Stomach (tissue), 8 donors: ENCODE measurements at regions not wholly inside any gene's neighbourhood (a gene's known extent, or its start where the extent isn't known, plus 50 kb on each side); places are given as distances from the start of the nearest gene placed in this dataset.

Experiments
- DNase-seq, 2 donors: peaks; one replicate each; pipeline versions ENCODE4 v3.0.0 to v3.0.0-alpha.2; 2013 to 2019
- H3K27ac ChIP-seq, 5 donors: fragments of 200-600 bp in 4 of 5; sonication (generic) in 4 of 5; one replicate each; pipeline ENCODE4 v1.5.1; 2013 to 2019; ENCODE audit warnings: mild to moderate bottlenecking in 1 of 5, moderate library complexity in 1 of 5
- H3K27me3 ChIP-seq, 3 donors: fragments of 200-600 bp; sonication (generic); one replicate each; pipeline ENCODE4 v1.5.1; 2017 to 2019; ENCODE audit warnings: mixed run types in 1 of 3
- H3K36me3 ChIP-seq, 4 donors: fragments of 200-600 bp; sonication (generic); 1 replicate in 3 of 4; 2 replicates in 1 of 4; pipeline ENCODE4 v1.5.1; 2016 to 2019
- H3K4me1 ChIP-seq, 4 donors: fragments of 200-600 bp; sonication (generic); one replicate each; pipeline ENCODE4 v1.5.1; 2016 to 2019
- H3K4me3 ChIP-seq, 4 donors: fragments of 200-600 bp; sonication (generic) in 3 of 4; one replicate each; pipeline ENCODE4 v1.5.1; 2016 to 2019; ENCODE audit warnings: mild to moderate bottlenecking in 1 of 4
- H3K9me3 ChIP-seq, 4 donors: fragments of 200-600 bp; sonication (generic); one replicate each; pipeline ENCODE4 v1.5.1; 2016 to 2019
- EP300 ChIP-seq: sonication (generic); formaldehyde crosslinking; IDR thresholded peaks from one replicate; pipeline ENCODE4 v1.6.1; 2017; ENCODE audit warnings: antibody characterized with exemption
- POLR2A ChIP-seq, 4 donors: fragments of 450-650 bp; IDR thresholded peaks; one replicate each; pipeline ENCODE4 v1.6.1; 2016; ENCODE audit warnings: antibody characterized with exemption in 4 of 4, control low read depth in 2 of 4, mild to moderate bottlenecking in 1 of 4, moderate library complexity in 1 of 4
- POLR2AphosphoS5 ChIP-seq, 3 donors: sonication (generic); formaldehyde crosslinking; IDR thresholded peaks; one replicate each; pipeline ENCODE4 v1.6.1; 2016; ENCODE audit warnings: antibody characterized with exemption in 3 of 3
- WGBS, 5 donors: extraction: QIAGEN DNeasy Blood & Tissue Kit in 3 of 5; methylation state at CpG; one replicate each; pipeline versions ENCODE4 v1.1.5 to v1.1.7; 2013 to 2018; 5-methylcytosine and 5-hydroxymethylcytosine counted together
- intact Hi-C: fragments of 100-400 bp; cut with DNase I; formaldehyde crosslinking; loops from one replicate; pipeline ENCODE4 v1.15.1; 2023; ENCODE audit warnings: low total_unique reads
- TF ChIP-seq, protein P1 (sequence below), 7 experiments: fragments of 450-650 bp in 4 of 7; fragments of 200-600 bp in 3 of 7; sonication (generic) in 3 of 7; IDR thresholded peaks; one replicate each; pipeline ENCODE4 v1.5.1; 2016 to 2019; ENCODE audit warnings: antibody characterized with exemption in 7 of 7, control low read depth in 2 of 7, mild to moderate bottlenecking in 1 of 7
- donor health status: healthy with polysubstance abuse.
- donor health status: Bipolar disorder and iron deficiency.
- donor health status: healthy.

DNA sequence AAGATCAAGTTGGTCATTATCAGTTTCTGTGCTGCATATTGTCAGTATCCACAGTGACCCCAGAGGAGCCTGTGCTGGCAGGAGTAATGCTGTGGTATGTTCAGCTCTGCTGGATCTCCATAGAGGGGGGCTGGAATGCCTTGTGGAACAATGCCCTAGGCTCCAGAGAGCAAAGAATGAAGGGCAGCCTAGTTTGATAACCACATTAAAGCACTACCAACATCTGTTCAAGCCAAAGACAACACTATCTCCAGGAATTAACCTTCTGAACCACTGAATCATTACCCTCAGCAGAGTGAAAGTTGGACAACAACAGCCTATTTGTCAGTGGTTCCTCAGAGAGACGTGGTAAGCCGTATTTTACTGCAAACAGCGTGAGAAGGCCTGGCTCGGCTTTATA is 192.3 kb upstream of the CXorf66 start:
- WGBS, 5 donors, result 21 to 53% (median 45%) methylated on average over 4 of the region's 4 CpGs
- H3K4me3 ChIP-seq, result no peak overlapping the region
- no peaks in the 10 kb centered on the region for H3K4me1 ChIP-seq
- no peak overlapping the region for H3K27ac ChIP-seq
- peaks cover 0 to 12% (median 0%) of the 10 kb centered on the region in 4 donors for H3K9me3 ChIP-seq
- no peaks in the 10 kb centered on the region for H3K27me3 ChIP-seq
- H3K36me3 ChIP-seq, result no peaks in the 10 kb centered on the region
- peak in 1 of 2 donors; percentile 2 for DNase-seq
- TF ChIP-seq POLR2AphosphoS5 (IDR thresholded peaks at IDR 0.05), result no peak
- no peak for TF ChIP-seq POLR2A (IDR thresholded peaks at IDR 0.05)
- TF ChIP-seq, protein P1, sequence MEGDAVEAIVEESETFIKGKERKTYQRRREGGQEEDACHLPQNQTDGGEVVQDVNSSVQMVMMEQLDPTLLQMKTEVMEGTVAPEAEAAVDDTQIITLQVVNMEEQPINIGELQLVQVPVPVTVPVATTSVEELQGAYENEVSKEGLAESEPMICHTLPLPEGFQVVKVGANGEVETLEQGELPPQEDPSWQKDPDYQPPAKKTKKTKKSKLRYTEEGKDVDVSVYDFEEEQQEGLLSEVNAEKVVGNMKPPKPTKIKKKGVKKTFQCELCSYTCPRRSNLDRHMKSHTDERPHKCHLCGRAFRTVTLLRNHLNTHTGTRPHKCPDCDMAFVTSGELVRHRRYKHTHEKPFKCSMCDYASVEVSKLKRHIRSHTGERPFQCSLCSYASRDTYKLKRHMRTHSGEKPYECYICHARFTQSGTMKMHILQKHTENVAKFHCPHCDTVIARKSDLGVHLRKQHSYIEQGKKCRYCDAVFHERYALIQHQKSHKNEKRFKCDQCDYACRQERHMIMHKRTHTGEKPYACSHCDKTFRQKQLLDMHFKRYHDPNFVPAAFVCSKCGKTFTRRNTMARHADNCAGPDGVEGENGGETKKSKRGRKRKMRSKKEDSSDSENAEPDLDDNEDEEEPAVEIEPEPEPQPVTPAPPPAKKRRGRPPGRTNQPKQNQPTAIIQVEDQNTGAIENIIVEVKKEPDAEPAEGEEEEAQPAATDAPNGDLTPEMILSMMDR (IDR thresholded peaks at IDR 0.05), result no peak
- TF ChIP-seq EP300, result no peak
- intact Hi-C loops, result no loop called here

DNA sequence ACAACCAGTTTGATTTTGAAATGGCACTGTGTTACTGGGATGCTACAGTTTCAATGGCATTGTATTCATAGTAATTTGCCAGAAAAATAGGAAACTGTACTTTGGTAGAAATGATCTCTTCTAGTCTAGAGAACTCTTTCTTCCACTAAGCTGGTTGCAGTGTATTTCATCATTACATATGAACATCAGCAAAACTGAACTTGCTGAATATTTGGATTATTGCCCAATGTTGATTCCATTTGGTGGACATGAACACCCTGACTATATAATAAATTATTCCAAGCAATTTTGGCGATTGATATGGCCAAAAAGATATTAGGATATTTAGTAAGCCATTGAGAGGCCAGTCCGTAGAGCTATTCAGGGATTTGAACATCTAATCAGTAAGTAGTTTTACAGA is 191.8 kb upstream of the CXorf66 start:
- peaks cover 0 to 12% (median 0%) of the 10 kb centered on the region in 4 donors for H3K9me3 ChIP-seq
- H3K36me3 ChIP-seq, result no peaks in the 10 kb centered on the region
- H3K4me1 ChIP-seq, result no peaks in the 10 kb centered on the region
- no peak overlapping the region for H3K27ac ChIP-seq
- DNase-seq, result no peak
- TF ChIP-seq, protein P1 (IDR thresholded peaks at IDR 0.05), result no peak
- TF ChIP-seq POLR2A (IDR thresholded peaks at IDR 0.05) (no peak), EP300 (no peak), POLR2AphosphoS5 (IDR thresholded peaks at IDR 0.05) (no peak)
- intact Hi-C loops, result no loop called here
- no peaks in the 10 kb centered on the region for H3K27me3 ChIP-seq
- WGBS, 5 donors, result 31 to 62% (median 50%) methylated on average over 2 of the region's 2 CpGs
- H3K4me3 ChIP-seq, result no peak overlapping the region

GRCh38 chrX:140151316-140151715 is 186.0 kb upstream of the CXorf66 start:
- Histone ChIP-seq H3K27ac (no peak overlapping the region), H3K4me1 (no peaks in the 10 kb centered on the region), H3K27me3 (no peaks in the 10 kb centered on the region), H3K4me3 (no peak overlapping the region), H3K9me3 (peaks cover 0 to 12% (median 0%) of the 10 kb centered on the region in 4 donors), H3K36me3 (no peaks in the 10 kb centered on the region)
- no peak for DNase-seq
- intact Hi-C loops, result no loop called here
- TF ChIP-seq POLR2A (IDR thresholded peaks at IDR 0.05) (no peak), EP300 (no peak), POLR2AphosphoS5 (IDR thresholded peaks at IDR 0.05) (no peak)
- TF ChIP-seq, protein P1 (IDR thresholded peaks at IDR 0.05), result no peak
- 73 to 90% (median 81%) methylated on average over 3 to 4 of the region's 4 CpGs for WGBS, 5 donors

- intact Hi-C loops, result no loop called here
- DNase-seq, result no peak
Observed at GRCh38 chrX:140149761-140150160, 184.4 kb upstream of the CXorf66 start.

More at GRCh38 chrX:140149761-140150160, 184.4 kb upstream of the CXorf66 start:
- TF ChIP-seq, protein P1 (IDR thresholded peaks at IDR 0.05), result no peak
- TF ChIP-seq POLR2A (IDR thresholded peaks at IDR 0.05) (no peak), POLR2AphosphoS5 (IDR thresholded peaks at IDR 0.05) (no peak), EP300 (no peak)
- Histone ChIP-seq H3K36me3 (no peaks in the 10 kb centered on the region), H3K4me1 (no peaks in the 10 kb centered on the region), H3K27me3 (no peaks in the 10 kb centered on the region), H3K4me3 (no peak overlapping the region), H3K9me3 (no peaks in the 10 kb centered on the region), H3K27ac (no peak overlapping the region)
